Activated CD4-positive, alpha-beta T cell treated with anti-CD3 and anti-CD28 coated beads, Interleukin-2, Interleukin-4, amounts not matched to agents 100 ng/mL and 50 ng/mL, durations not matched to agents 16 hours and 8 hours (primary cell): ENCODE measurements at regions not wholly inside any gene's neighbourhood (a gene's known extent, or its start where the extent isn't known, plus 50 kb on each side); places are given as distances from the start of the nearest gene placed in this dataset.
"Not testable (repeated sequence)": the region's sequence is repeated elsewhere in the genome, so short reads cannot be mapped to it uniquely, and the experiment has no call there.

Experiments used
- DNase-seq: peaks from one replicate; pipeline ENCODE4 v3.0.0-alpha.2; 2020; ENCODE audit warnings: low spot score

DNA sequence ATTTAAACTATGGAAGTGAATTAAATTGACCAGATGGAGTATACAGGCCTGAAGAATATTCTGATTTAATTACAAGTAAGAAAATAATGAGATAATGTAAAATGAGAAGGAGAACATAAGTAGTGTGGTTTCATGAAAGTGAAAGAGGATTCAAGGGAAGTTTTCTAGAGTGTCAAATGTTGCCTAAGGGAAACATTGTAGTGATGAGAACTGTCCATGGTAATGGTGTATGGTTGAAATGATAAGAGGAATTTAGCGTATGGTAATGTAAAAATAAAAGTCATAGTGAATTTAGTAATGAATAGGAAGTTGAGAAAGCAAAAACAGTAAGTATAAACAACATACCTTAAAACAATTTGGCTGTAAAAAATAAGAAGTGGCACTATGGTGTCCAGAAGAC lies 1954.6 kb upstream of the FLRT2 start:
- no peak for DNase-seq

DNA sequence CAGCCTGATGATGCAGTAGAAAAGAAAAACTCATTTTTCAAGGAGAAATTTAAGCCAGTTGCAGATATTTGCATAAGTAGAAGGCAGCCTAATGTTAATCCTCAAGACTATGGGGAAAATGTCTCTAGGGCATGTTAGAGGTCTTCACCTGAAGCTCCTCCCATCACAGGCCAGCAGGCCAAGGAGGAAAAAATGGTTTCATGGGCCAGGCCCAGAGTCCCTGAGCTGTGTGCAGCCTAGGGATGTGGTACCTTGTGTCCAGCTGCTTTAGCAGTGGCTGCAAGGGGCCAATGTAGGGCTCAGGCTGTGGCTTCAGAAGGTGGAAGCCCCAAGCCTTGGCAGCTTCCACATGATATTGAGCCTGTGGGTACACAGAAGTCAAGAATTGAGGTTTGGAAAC lies 1946.7 kb upstream of the FLRT2 start:
- DNase-seq, result no peak

DNA sequence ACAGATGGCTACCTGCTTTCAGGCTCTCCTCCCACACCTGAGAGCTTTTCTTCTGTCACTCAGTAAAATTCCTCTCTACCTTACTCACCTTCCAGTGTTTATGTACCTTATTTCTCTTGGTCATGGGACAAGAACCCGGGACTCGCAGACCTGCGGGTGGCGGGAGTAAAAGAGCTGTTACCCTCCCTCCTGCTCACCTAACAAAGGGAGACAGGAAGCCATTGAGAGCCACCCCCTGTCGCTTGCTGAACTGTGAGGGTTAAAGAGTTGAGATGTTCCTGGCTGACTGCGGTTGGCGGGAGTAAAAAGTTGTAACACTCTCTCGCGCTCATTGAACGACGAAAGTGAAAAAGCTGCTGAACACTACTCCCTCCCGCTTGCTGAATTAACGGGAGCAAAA lies 1935.1 kb upstream of the FLRT2 start:
- DNase-seq, result no peak

DNA sequence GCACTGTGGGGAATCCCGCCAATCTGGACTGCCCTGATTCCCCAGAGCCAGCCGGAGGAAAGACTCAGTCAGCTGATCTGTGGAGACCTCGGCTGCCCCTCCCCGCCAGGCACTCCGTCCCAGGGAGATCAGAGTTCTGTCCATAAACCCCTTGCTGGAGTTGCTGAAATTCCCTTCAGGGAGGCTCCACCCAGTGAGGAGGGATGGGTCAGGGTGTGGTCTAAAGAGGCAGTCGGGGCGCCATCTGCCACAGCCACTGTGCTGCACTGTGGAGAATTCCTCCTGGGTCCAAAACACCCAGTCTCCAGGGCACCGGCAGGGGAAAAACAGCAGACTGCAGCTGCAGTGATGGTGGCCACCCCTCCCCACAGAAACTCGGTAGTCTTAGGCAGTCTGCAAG lies 1922.3 kb upstream of the FLRT2 start:
- DNase-seq, result no peak

DNA sequence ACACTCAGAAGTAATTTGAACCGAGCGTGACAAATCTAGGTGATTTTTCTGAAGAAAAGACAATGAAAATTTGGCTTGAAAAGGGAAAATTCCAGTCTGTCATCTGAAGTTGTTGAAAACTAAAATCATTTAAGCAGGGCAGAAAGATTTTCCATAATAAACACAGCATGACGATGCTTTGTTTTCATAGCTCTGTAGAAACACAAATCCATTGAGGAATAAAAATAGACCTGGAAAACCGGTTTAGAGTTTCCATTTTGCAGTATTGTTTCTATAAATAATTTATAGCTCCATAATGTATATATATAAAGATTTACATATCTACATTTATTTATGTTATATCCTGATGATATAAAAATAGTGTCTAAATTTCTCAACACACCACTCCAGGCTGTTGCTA lies 1918.5 kb upstream of the FLRT2 start:
- DNase-seq, result no peak

DNA sequence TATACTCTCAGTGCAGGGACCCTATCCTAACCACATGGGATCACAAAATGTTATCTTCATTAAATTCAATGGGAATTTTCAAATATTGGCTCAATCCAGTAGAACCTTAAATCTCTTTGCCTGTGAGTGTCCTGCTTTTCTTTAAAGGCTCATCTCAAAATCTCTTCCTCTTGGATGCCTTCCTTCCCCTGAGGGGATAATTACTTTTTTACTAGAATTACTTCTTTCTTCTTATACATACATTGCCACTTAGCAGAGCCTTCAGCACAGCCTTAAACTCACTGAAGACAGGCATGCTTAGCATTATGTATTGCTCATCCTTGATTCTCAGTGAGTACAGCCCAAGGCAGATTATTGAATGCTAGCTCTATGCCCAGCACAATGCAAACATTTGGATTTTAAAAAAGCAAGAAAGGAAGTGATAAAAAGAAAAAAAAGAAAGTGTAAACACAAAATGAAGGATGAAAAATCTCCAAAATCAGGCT lies 1918.0 kb upstream of the FLRT2 start:
- DNase-seq, result no peak

DNA sequence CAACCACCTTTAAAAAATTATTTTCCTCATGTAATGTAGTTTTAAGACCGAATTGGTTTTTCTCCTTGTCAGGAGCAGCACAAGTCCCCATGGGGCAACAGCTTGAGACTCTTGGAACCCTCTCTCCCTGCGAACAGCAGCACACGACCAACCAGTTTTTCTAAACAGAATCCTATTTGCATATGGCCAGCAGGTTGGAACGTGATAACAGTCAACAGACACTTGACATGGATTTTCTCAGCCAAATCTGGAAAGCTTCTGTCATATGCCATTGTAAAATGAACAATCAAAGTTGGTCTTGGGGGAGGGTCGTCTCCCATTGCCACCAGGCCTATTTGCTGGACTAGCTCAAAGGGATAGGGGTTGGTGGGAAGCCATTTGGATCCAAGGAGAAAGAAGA lies 1915.0 kb upstream of the FLRT2 start:
- no peak for DNase-seq

DNA sequence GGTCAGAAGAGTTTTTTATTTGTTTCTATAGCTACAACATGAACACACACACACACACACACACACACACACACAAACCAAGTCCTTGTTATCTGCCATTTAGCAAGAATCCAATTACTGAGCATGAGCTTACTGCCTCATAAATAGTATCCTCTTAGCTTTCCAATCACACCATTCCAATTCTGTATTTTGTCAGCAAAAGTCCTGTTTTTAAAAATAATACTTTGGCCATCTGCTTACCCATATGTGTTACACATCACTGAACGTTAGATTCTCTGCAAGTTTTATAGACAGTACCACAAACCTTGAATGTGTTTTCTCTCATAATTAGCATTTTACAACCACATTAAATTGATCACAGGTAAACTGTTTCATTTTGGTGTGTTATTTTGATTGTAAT lies 1905.4 kb upstream of the FLRT2 start:
- no peak for DNase-seq

DNA sequence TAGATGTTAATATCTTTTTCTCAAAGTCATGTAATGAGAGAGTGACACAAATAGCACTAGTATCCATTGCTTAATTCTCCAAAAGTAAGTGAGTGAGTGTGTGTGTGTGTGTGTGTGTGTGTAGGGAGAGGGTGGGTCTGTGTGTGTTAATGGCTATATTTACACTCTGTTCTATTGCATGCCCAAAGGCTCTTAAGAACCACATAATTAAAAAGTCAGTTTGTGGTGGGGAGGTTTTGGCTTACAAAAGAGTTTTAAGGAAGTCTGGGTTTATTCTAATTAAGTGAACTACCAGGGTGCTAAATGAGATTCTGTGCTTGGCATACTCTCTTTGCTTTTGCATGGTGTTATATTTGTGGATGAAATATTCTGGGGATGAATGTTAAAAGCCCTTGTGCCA lies 1897.6 kb upstream of the FLRT2 start:
- no peak for DNase-seq

DNA sequence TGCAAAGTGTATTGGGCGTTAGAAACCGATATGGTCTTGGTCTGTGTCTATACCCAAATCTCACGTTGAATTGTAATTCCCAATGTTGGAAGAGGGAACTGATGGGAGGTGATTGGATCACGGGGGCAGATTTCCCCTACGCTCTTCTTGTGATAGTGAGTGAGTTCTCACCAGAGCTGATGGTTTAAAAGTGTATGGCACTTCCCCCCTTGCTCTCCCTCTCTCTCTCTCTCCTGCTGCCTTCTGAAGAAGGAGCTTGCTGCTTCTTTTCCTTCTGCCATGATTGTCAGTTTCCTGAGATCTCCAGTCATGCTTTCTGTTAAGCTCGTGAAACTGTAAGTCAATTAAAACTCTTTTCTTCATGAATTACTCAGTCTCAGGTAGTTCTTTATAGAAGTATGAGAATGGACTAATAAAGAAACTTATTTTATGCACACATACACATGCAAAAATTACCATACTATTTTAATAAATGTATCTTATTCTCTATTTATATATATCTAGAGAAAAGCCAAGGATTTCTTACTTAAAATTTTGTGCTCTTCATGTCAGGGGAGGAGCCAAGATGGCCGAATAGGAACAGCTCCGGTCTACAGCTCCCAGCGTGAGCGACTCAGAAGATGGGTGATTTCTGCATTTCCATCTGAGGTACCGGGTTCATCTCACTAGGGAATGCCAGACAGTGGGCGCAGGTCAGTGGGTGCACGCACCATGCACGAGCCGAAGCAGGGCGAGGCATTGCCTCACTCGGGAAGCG lies 1891.0 kb upstream of the FLRT2 start:
- no peak for DNase-seq

DNA sequence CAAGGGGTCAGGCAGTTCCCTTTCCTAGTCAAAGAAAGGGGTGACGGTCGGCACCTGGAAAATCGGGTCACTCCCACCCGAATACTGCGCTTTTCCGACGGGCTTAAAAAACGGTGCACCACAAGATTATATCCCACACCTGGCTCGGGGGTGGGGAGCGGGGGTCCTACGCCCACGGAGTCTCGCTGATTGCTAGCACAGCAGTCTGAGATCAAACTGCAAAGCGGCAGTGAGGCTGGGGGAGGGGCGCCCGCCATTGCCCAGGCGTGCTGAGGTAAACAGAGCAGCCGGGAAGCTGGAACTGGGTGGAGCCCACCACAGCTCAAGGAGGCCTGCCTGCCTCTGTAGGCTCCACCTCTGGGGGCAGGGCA lies 1890.5 kb upstream of the FLRT2 start:
- DNase-seq, result not testable (repeated sequence)

DNA sequence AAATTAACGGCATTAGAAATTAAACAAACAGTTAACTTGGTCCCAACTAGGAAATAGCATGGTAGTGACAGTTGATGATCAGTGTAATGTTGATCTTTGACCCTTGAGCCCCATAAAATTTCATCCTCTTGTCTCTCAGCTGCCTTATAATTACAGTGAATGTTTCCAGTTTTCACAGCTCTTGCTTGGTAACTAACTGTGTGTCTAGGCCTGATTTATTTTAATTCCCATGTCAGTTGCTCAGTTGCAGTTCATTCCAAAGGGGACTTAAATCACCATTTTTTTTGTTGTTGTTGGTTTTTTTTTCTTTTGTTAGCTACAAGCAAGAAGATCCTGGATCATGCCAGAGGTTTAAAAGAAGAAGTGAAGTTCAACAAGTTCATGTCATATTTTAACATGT lies 1883.7 kb upstream of the FLRT2 start:
- no peak for DNase-seq

DNA sequence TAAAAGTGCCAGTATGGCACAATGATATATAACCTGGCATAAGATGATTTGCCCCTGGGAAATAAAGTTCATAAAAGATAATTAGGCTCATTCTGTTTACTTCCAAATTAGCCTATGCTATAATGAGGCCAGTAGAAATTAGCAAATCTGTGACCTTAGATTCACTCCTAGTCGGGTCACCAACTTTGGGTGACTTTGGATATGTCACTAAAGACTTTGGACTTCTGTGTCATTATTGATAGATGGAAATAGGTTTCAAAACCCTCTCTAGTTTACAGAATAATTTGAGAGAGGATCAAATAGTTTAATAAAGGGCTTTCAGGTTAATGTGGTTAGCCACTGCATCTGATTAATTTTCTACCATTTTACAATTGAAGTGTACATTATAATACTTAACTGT lies 1869.3 kb upstream of the FLRT2 start:
- no peak for DNase-seq

DNA sequence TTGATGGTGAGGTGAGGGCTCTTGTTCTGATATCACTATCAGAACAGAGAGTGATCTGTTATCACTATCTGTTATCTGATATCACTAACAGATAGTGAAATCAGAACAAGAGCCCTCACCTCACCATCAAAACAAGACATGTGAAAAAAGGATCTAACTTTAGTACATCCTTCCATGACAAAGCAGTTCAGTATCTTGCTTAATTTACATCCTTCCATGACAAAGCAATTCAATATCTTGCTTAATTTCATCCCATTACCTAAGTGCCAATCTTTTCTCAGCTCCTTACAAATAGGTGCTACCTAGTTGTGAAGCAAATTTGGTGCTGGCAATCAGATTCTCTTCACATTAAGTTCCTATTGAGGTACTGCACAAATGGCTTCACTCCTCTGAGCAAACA lies 1865.6 kb upstream of the FLRT2 start:
- no peak for DNase-seq

DNA sequence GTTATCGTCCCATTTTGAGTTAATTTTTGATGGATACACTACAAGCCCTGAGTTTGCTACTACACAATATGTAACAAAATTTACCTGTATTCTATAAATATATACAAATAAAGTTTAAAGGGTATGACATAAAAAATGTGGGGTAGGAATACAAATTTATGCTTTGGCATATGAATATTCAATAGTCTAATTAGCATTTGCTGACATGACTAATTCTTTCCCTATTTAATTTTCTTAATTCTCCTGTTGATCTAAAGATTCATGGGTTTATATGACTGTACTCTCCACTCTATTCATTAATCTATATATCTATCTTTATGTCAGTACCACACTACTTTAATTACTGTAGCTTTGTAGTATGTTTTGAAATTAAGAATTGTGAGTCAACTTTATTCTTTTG lies 1840.7 kb upstream of the FLRT2 start:
- DNase-seq, result no peak

DNA sequence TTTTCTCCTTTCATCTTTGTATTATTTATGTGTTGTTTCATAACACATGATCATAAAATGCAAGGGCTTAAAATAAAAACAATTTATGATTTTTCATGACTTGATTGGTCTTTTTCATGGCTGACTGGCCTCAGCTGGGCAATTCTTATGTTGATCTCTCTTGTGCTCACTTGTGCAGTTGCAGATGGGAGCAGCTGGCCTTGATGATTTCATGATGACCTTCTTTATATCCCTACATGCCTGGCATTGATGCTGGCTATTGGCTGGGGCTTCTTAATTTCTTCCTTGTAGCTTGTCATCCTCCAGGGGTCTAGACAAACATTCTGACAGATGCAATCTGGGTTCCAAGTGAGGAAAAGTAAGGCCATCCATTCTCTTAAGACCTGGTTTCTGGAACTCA lies 1832.8 kb upstream of the FLRT2 start:
- DNase-seq, result no peak

DNA sequence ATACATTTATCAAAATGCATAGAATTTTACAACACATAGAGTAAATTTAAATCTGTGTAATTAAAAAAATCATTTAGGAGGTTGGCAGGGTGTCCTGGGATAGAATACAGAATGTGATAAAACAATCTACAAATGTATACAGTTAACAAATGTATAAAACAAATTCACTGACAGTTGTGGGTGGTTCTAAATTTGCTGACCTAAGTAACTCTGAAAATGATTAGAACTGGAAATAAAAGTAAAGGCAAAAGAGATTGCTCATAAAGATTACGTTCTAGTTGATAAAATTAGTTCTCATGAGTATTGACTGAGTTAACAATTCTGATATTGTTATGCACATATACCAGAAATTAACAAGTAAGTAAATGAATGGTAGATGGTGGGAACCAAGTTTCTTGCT lies 1827.3 kb upstream of the FLRT2 start:
- no peak for DNase-seq

DNA sequence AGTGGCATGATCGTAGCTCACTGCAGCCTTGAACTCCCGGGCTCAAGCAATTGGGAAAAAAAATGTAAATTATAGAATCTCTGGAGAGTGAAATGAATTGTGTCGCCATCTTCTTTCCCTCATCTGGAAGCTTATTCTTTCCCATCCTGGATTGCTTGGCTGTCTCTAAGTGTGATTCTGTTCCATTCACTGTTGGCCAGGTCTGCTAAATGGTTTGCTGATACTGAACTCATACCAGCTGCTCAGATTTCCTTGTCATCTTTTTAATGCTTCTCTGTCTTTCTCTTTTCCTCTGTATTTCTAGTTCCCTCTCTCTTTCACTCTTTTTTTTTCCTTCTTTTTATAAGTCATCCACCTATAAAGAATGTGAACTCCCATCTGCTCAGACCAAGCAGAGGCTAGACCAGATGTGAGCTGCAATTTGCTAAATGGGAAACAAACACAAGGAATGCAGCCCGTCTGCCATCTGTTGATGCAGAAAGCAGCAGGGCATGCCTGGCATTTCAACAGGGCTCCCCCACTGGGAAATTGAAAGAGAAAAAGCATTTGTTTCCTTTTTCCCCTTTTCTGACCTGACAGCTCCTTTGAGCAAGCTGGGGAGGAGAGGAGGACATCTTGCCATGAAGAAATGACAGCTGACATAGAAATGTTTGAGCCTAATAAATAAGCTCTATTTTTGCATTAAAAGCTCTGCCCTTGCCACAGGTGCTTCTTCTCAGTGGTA lies 1823.6 kb upstream of the FLRT2 start:
- DNase-seq, result no peak

DNA sequence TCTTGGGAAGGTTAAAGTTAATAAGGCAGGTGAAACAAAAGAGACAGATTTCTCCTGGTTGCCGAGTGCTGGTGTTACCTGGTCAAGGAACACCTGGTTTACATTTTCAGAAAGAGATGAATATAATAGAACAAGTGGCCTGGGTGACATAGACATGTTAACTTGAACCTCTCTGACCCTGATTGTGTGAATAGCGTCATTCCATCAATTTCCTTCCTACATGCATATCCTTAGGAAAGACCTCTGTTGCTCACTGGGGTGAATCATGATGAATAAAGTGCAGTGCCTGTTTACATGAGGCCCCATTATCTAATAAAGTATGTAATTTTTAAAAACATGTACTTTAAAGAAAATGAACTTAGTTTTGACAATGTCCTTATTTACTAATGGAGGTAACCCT lies 1822.9 kb upstream of the FLRT2 start:
- no peak for DNase-seq

DNA sequence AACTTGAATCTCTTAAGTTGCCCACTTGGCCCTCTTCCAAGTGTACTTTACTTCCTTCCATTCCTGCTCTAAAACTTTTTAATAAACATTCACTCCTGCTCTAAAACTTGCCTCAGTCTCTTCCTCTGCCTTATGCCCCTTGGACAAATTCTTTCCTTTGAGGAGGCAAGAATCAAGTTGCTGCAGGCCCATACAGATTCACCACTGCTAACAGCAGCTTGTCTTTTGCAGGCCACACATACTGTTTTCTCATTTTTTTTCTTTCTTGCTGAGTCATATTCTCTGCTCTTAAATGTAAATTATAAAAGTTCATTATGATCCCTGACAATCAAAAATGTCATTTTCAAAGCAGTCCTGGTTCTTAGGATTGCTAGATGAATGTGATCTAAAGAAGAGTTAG lies 1820.8 kb upstream of the FLRT2 start:
- no peak for DNase-seq

DNA sequence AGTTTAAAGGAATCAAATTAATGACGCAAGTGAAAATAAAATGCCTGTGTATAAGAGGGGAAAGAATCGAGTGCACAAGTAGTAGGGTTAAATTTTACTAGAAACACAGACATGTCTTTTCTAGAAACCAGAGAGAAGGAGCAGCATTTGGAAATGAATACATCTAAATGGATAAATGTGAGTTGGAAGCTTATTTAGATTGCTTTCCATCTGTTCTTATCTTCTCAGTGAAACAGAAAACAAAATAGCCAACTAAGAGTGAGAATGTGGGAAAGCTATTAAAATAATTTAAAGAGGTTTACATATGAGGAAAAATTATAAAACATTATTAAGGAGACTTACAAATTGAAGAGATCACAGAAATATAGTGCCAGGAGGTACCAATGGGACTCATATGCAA lies 1818.9 kb upstream of the FLRT2 start:
- no peak for DNase-seq

DNA sequence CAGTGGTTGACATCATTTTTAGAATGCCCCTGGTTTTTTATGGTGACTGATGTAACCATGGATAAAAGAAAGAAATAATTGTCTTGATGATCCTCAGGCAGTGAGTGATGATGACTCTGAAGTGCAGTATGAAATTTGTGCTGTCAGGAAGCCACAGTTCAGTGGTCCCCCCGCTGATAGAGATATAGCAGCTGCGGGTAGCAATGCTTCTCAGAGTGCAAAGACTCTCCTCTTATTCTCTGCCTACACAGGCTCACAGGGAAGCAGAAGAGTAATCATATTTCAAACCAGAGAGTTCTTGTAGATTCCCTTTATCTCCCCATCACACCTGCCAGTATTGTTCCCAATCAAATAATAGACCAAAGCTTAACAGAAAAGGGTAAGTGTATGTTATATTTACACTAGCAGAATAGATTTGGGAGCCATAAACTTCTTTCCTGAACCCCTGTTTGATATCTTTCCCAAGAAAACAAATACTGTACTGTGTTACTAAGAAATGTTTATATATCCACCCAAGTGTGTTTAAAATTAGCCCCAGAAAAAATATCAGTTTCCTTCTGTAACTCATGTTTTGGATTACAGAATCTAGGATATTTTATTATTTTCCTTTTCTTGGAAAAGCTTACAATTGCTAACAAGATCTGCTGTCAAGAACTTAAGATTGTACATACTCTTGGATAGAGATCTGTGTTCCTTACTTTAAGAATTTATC lies 1817.4 kb upstream of the FLRT2 start:
- no peak for DNase-seq

DNA sequence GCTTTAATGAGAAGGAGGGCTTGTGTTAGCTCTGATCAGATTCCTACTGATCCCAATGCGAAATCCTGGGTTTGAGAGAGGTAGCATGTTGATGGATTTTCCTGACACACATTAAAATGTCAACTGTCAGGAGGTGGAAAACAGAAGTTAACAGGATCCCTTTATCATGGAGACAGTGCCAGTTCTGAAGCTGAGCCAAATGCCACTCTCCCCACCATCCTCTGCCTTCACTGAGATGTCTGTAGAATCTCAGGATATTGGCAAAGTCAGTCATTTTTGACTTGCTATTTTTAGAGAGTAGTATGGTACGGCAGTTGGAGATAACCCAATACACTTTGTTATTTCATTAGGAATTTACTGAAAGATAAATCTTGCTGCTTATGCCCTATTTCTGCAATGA lies 1816.2 kb upstream of the FLRT2 start:
- no peak for DNase-seq
